ENCODE measurements at regions not wholly inside any gene's neighbourhood (a gene's known extent, or its start where the extent isn't known, plus 50 kb on each side); places are given as distances from the start of the nearest gene placed in this dataset.

DNA sequence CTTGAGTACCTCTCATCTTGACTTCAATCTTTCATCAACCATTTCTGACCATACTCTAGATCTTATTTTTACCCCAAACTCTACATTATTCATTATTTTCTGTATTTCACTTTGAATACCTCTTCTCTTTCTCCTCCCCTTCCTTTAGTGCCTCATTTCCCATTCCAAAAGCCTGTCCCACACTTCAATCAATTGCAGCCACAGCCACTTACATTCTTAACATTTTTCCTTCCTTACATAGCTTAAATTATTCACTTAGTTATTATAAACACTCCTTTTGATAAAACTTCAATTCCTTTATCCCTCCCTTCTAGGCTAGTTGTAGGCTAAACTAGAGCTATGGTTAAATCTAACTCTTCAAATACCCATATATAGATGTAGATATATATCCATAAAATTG is 344.0 kb downstream of the PRR16 start:
- no peak overlapping the region for H3K27ac ChIP-seq (ENCODE audit: extremely low read depth, low read depth, low read length)
- H2AFZ ChIP-seq (ENCODE audit: low read depth, low read length), result no peak overlapping the region
- H3K9me3 ChIP-seq (replicated peaks; ENCODE audit: control insufficient read depth, insufficient read depth, low read depth, low read length), result no peaks in the 10 kb centered on the region
- no peaks in the 10 kb centered on the region for H3K4me1 ChIP-seq (replicated peaks in 1 of 2; ENCODE audit: control insufficient read depth in 2 of 2, insufficient read depth in 2 of 2, low read length in 2 of 2)
- in situ Hi-C loops (cut with MboI) (no loop called here), intact Hi-C loops (cut with micrococcal nuclease) (no loop called here)
- CTCF ChIA-PET (ENCODE audit: low intra/inter-chr PET ratio), result no interaction called here
- H3K4me3 ChIP-seq, result no peak overlapping the region
- H3K9ac ChIP-seq (ENCODE audit: insufficient read depth in 1 of 2, low read depth in 2 of 2, low read length in 2 of 2), result no peak overlapping the region
- no peaks in the 10 kb centered on the region for H3K79me2 ChIP-seq (ENCODE audit: control insufficient read depth, insufficient read depth, low read length)
- DNase-seq (ENCODE audit: extremely low read depth in 1 of 4, low spot score in 3 of 4) (no peak), ATAC-seq (no peak), FAIRE-seq (no peak)
- no peaks in the 10 kb centered on the region for H3K9me1 ChIP-seq (ENCODE audit: control insufficient read depth, insufficient read depth, low read length)
- BruUV-seq (replicated peaks), result no TSS peak
- no peaks in the 10 kb centered on the region for H4K20me1 ChIP-seq (replicated peaks; ENCODE audit: control insufficient read depth, insufficient read depth, low read length)
- H3K27me3 ChIP-seq (ENCODE audit: control insufficient read depth in 2 of 2, insufficient read depth in 2 of 2, low read length in 2 of 2), result no peaks in the 10 kb centered on the region
- POLR2A ChIA-PET, result interaction anchor here (0.7 kb wide), 1 partner anchor 11 kb away, joined by 3 read pairs; no protein-coding TSS in a partner anchor
- no peaks in the 10 kb centered on the region for H3K36me3 ChIP-seq (ENCODE audit: control insufficient read depth, insufficient read depth, low read length)
- H3K4me2 ChIP-seq (ENCODE audit: insufficient read depth, low read length), result no peak overlapping the region
- TF ChIP-seq ZNF282 (CRISPR knock-in tag; IDR thresholded peaks at IDR 0.05), result no peak
- no peak for TF ChIP-seq TCF7 (IDR thresholded peaks at IDR 0.05; ENCODE audit: borderline replicate concordance)
- TF ChIP-seq ZEB2 (IDR thresholded peaks at IDR 0.05), result no peak
- no peak for TF ChIP-seq SAFB (IDR thresholded peaks at IDR 0.05; ENCODE audit: borderline replicate concordance, low read depth, low read length)
- TF ChIP-seq ERF (CRISPR knock-in tag; IDR thresholded peaks at IDR 0.05), result no peak
- no peak for TF ChIP-seq U2AF2 (optimal IDR thresholded peaks at IDR 0.05; ENCODE audit: low read depth, low read length)
- no peak for TF ChIP-seq PHB2 (IDR thresholded peaks at IDR 0.05; ENCODE audit: low read depth)
- no peak for TF ChIP-seq TBP (optimal IDR thresholded peaks at IDR 0.05; ENCODE audit: low read depth, low read length)
- no peak for TF ChIP-seq MCM2 (IDR thresholded peaks at IDR 0.05; ENCODE audit: low read depth)
- TF ChIP-seq ZBTB33 (CRISPR knock-in tag; IDR thresholded peaks at IDR 0.05), result no peak
- no peak for TF ChIP-seq ZNF146 (CRISPR knock-in tag; IDR thresholded peaks at IDR 0.05; ENCODE audit: unreplicated experiment)
- TF ChIP-seq ARID3B (CRISPR knock-in tag; IDR thresholded peaks at IDR 0.05; ENCODE audit: borderline replicate concordance), result no peak
- TF ChIP-seq ZBTB1 (CRISPR knock-in tag; IDR thresholded peaks at IDR 0.05; ENCODE audit: borderline replicate concordance, low read depth), result no peak
- TF ChIP-seq, protein P1, sequence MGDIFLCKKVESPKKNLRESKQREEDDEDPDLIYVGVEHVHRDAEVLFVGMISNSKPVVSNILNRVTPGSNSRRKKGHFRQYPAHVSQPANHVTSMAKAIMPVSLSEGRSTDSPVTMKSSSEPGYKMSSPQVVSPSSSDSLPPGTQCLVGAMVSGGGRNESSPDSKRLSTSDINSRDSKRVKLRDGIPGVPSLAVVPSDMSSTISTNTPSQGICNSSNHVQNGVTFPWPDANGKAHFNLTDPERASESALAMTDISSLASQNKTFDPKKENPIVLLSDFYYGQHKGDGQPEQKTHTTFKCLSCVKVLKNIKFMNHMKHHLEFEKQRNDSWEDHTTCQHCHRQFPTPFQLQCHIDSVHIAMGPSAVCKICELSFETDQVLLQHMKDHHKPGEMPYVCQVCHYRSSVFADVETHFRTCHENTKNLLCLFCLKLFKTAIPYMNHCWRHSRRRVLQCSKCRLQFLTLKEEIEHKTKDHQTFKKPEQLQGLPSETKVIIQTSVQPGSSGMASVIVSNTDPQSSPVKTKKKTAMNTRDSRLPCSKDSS (IDR thresholded peaks at IDR 0.05; ENCODE audit: low read depth, partially characterized antibody), result no peak
- no peak for TF ChIP-seq HDAC1 (IDR thresholded peaks at IDR 0.05)
- no peak for TF ChIP-seq USF1 (CRISPR knock-in tag; IDR thresholded peaks at IDR 0.05)
- no peak for TF ChIP-seq ZNF347 (CRISPR knock-in tag; IDR thresholded peaks at IDR 0.05; ENCODE audit: low read depth)
- TF ChIP-seq, protein P2, sequence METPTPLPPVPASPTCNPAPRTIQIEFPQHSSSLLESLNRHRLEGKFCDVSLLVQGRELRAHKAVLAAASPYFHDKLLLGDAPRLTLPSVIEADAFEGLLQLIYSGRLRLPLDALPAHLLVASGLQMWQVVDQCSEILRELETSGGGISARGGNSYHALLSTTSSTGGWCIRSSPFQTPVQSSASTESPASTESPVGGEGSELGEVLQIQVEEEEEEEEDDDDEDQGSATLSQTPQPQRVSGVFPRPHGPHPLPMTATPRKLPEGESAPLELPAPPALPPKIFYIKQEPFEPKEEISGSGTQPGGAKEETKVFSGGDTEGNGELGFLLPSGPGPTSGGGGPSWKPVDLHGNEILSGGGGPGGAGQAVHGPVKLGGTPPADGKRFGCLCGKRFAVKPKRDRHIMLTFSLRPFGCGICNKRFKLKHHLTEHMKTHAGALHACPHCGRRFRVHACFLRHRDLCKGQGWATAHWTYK (CRISPR knock-in tag; IDR thresholded peaks at IDR 0.05), result no peak

Data from K562 (cell line).